ENCODE measurements at regions not wholly inside any gene's neighbourhood (a gene's known extent, or its start where the extent isn't known, plus 50 kb on each side); places are given as distances from the start of the nearest gene placed in this dataset.
"Not testable (repeated sequence)": the region's sequence is repeated elsewhere in the genome, so short reads cannot be mapped to it uniquely, and the experiment has no call there.

DNA sequence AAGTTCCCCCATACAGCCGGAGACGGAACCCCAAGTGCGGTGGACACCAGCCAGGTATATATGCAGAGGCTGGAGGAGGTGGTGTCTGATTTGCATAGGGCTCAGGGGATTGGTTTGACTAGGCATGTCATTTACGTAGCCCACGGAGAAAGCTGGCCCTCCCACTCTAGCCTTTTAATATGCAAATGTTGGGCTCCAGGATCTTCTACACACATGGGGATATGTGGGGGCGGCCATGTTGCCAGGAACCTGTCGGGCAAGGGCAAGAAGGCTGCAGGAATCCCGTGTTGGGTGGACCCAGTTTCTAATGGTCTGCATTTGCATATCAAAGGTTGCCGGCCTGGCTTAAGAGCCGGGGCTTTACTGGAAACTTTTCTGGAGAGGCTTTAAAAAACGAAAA is 57.4 kb downstream of the FTHL17 start:
- not testable (repeated sequence) for DNase-seq (ENCODE audit: extremely low spot score, insufficient read length, low read depth); FAIRE-seq

DNA sequence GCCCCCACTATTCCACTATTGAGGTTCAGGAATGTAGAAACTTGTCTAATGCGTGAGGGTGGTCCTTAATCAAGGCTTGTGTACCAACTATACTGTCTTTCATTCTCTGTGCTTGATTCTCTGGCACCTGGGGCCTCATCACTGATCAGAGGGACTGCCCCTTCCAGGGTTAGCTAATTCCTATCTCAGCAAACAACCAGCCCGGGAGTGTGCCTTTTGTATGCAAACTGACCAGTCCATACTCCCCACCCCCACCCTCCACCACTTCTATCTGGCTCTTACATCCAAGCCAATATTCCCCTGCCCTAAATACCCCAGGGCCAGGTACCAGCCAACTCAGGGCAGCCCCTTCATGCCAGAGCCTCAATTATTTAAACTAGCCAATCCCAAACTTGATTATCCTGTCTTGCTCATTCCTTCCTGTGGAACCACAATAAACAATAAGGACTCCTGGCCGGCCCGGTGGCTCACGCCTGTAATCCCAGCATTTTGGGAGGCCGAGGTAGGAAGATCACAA is 59.3 kb downstream of the FTHL17 start:
- DNase-seq (ENCODE audit: extremely low spot score, insufficient read length, low read depth) (no peak), FAIRE-seq (no peak)

DNA sequence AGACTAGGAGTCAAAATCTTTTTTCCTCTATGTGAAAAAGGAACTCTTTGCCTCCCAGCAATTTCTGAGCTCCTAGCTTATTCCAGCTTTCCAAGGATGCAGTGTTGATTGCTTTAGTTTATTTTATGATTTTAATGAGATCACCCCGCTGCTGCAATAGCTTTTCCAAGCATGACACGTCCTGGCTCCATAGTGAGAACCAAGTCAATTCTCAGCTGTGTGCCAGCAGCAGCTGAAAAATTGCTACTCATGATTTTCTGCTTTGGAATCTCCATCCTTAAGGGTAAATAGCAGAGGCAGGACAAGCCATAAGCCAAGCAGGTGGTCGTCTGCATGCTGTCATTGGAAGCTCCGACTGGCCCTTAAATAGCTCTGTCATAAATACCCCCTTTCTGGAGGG is 64.5 kb downstream of the FTHL17 start:
- no peak for FAIRE-seq
- DNase-seq (ENCODE audit: extremely low spot score, insufficient read length, low read depth) = no peak

DNA sequence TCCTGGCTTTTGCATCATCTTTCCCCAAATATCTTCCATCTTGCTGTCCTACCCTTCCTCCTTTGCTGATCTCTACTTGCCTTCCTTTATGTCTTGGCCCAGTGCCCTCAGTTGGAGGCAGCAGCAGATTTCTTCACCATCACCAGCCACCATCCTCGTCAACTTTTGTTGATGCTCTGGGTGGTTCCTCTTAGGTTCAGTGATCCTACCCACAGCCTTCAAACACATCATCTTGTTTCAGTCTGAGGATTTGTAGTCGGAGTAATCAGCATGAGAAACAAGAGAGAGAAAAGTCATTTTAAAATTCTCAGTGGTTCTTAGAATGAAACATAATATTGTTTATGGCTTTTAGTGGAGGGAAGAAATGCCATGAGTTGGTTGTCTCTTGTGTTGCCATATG is 65.8 kb downstream of the FTHL17 start:
- FAIRE-seq (no peak), DNase-seq (ENCODE audit: extremely low spot score, insufficient read length, low read depth) (no peak)

DNA sequence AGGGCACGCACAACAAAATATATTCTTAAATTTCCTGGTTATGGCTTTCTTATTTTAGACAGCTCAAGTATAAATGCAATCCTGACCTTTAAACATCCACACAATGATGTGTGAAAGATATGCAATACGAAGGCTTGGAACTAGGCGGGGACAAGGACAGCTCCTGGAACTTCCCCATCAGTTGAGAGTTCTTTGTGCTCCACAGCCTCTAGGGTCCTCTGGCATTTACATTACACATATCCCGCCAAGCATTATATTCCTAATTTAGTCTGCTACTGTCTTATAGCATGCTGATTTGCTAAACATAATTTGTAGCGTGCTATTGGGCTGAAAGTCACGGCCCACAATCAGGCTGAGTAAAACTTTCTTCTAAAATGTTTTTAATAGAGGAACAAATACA is 74.4 kb downstream of the FTHL17 start:
- no peak for DNase-seq (ENCODE audit: extremely low spot score, insufficient read length, low read depth)
- no peak for FAIRE-seq

DNA sequence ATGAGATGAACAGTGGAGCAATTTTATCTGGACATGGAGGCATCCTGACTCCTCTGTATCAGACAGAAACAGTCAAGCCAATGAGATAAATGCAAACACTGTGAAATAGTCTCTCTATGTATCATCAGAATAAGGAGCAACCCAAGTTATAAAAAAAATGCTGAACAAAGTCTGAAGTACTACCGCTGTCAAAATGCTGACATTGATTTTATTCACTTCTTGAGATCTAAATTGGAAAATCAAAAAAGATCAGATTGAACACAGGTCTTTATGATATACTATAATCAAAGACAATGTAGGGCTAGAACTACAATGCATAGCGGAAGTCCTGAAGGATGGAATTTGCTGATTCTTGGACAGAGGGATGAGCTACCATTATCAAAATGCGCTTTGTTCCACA is 76.1 kb downstream of the FTHL17 start:
- no peak for DNase-seq (ENCODE audit: extremely low spot score, insufficient read length, low read depth)
- no peak for FAIRE-seq

DNA sequence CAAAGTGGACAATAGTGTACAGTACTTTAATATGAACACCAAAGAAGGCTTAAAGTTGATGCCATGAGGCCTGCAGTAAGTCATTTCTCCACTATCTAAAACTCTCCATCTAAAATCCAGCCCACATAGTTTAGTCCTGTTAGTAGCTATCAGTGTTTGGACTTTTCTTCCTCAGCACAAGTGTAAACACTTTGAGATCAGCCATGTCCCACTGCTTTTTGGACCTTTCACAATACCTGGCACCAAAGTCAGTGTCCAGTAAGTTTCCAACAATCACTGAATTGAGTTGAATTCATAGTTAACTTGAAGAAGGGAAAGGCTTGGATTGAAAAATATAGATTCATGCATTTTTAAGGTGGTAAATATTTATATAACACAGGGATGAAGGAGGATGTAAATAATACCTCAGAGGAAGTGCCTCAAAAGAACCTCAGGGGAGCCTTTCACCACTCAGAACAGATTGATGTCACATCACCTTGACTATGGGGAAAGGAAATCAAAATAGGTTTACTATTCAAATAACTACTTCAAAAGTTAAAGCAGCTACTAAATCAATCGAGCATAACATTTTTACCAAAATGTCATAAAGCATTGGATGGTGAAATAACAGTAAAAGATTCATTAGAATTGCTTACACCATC is 76.7 kb downstream of the FTHL17 start:
- no peak for FAIRE-seq

DNA sequence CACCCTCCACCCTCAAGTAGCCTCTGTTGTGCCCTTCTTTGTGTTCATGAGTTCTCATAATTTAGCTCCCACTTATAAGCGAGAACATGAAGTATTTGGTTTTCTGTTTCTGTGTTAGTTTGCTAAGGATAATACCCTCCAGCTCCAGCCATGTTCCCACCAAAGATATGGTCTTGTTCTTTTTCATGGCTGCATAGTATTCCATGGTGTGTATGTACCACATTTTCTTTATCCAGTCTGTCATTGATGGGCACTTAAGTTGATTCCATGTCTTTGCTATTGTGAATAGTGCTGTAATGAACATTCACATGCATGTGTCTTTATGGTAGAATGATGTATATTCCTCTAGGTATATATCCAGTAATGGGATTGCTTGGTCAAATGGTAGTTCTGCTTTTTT is 77.8 kb downstream of the FTHL17 start:
- not testable (repeated sequence) for DNase-seq (ENCODE audit: extremely low spot score, insufficient read length, low read depth); FAIRE-seq

More for the DNA sequence above, 76.7 kb downstream of the FTHL17 start:
- no peak for DNase-seq (ENCODE audit: extremely low spot score, insufficient read length, low read depth)

DNA sequence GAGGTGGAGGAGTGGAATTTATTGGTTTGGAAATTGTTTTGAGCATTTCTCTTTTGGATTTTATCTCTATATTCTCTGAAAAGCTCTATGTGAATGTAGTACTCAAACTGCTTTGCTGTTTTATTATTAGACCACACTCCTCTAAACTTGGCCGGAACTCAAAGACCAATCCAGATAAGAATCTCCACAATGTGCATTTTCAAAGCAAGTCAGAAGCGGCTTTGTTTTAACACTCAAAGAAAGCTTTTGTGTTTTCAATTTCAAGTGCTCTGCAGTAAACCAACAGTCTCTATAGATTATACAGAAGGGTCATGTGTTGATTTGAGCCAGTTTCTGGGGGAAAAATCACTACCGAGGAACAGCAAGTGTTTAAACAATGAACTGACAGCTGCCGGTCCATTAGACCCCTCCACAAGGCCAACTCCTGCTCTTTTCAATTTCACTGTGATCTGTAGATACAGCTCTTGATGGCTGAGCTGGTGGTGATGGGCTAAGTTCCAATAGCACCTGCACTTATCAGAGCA is 79.4 kb downstream of the FTHL17 start:
- DNase-seq (ENCODE audit: extremely low spot score, insufficient read length, low read depth) (no peak), FAIRE-seq (no peak)

DNA sequence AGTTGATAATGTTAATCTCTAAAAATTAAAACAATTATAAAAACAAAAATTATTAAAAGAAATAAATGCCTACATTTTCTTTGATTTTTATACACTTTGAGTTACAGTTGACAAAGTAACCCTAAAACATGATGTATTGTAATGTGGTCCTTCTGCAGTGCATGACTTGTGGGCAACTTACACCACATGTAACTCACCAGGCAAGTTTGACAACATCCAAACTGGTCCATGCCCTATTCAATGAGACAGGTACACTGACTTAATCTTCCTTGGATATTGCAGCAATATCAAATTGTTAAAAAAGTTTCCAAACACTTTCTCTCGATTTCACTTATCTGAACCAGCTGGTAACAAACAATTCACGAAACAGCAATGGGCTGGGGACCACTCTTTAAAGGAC is 81.5 kb downstream of the FTHL17 start:
- DNase-seq (ENCODE audit: extremely low spot score, insufficient read length, low read depth) = no peak
- no peak for FAIRE-seq

DNA sequence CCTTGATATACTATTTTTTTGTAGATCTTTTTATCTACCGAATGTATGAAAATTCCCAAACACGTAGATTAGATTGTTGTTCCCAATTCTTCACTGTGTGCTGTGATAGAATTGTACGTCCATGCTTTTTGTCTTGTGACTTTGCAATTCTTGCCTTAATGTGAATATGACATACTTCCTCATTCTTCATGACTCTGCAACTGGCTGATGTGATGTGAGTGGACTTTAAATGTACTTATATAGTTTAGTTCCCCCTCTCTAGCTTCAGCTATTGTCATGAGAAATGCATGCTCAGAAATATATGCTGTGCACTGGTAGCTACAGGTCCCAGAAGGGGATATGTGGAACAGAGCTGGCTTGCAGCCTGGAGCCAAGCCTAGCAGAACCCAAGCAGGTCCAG is 89.4 kb downstream of the FTHL17 start:
- no peak for FAIRE-seq
- no peak for DNase-seq (ENCODE audit: extremely low spot score, insufficient read length, low read depth)

DNA sequence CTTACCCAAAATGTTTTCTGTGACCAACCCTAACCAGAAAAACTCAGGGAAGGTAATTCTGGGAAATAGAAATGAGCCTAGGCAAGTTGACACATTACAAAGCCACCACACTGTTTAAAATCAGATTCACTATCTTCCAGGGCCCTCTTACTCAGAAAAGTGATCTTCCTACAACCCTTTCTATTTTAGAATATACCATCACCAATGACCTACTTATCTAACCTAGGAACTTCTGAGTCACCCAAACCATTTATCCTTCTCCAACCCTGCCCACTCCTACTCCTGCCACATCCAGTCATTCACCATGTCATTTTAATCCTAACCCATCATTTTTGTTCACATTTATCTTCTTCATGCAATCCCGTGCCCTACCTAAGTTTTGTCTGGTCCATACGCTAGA is 89.9 kb downstream of the FTHL17 start:
- FAIRE-seq (no peak), DNase-seq (ENCODE audit: extremely low spot score, insufficient read length, low read depth) (no peak)

DNA sequence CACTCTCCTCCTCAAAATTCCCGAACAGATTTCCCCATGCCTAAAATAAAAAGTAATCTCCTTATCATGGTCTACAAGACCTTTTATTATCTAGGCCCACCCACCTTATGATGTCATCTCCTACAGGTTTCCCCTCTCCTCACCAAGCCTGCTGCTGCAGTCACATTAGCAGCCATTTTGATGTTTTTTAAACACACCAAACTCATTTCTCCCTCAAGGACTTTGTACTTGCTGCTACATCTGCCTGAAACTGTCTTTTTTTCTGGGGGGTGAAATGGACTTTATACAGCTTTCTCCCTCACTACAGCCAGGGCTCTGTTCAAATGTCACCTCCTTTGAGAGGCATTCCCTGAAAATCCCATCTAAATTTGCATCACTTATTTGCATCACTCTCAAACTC is 90.2 kb upstream of the TAB3 start:
- DNase-seq (ENCODE audit: extremely low spot score, insufficient read length, low read depth) (no peak), FAIRE-seq (no peak)

DNA sequence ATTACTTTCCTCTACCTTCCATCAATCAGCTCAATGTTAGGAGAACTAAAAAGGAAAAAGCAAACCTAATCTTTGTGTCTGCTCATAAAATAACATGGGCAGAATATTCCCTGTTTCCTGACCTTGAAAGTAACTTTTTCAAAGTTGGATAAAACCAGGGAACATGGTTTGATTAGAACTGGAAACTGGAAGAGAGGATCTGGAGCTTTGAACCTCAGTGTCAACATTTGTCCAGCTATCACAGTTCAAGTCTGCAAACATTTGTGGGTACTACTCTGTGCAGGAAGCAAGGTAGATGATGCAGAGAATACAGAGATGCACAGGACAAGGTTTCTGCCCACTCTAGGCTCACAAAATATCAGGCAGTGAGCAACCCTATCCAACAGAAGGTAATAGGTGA is 86.4 kb upstream of the TAB3 start:
- no peak for FAIRE-seq

DNA sequence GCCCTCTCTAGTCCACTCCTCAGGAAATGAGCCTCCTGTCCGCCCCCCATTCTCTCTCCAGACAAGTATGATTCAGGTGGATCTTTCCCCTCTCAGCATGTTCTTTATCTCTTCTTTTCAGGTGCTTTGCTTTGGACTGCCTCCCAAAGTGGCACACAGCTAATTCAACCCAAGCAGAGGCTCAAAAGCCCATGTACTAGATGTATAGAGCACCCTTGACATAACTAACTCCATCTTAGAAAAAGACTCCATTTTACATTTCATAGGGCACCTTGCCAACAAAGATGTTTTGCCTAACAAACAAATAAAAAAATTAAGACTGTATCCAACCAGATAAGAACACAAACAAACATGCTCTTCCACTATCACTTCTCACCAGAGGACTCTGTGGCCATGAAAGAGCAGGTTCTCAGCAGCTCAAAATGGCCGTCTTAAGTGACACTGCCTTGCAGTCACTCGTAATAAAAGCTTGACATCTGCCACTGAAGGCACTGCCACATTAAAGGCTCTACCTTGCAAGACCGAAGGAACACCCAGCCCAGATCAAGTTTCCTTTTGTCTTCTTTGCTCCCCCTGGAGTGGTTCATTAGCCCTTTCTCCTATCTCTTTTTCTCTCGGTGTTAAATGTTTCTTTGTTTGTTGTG is 84.9 kb upstream of the TAB3 start:
- FAIRE-seq (no peak), DNase-seq (ENCODE audit: extremely low spot score, insufficient read length, low read depth) (no peak)

More for the DNA sequence above, 86.4 kb upstream of the TAB3 start:
- no peak for DNase-seq (ENCODE audit: extremely low spot score, insufficient read length, low read depth)

DNA sequence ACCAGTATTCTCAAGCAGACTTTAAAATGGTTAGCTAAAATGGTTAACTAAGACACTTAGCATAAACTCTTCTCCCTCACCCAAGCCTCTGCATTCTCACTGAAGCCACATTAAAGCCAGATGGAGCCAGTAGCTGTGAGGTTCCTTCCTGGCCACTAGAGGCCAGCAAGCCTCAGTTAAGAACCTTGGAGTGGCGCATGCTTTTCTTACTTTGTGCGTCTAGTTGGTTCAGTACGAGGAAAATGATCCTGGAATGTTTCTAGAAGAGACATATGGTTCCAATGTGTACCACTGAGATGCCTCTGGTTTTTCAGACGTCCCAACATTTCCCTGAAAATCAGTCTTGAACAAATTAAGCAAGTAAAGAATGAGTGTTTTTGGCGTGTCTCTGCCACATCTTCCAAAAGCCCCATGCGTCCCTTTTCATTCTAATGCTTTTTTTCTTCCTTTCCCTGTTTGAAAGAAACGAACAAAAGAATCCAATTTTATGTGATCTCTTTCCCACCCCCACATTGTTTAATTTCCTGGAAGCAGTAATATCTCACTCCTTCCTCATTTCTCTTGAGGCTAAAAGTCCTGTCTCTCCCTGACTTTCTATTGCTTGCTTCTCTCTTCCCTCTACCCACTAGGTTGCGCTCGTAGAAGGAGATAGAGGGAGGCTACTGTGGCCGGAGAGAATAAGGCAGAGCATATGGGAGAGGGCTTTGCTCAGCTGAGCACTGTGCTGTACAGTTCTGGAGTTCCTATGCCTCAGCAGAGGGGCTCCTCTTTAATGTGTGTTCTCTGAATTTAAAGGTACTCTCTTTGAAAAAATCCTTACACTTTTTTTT is 82.9 kb upstream of the TAB3 start:
- peak; percentile 91 for FAIRE-seq
- DNase-seq (ENCODE audit: extremely low spot score, insufficient read length, low read depth) = no peak

DNA sequence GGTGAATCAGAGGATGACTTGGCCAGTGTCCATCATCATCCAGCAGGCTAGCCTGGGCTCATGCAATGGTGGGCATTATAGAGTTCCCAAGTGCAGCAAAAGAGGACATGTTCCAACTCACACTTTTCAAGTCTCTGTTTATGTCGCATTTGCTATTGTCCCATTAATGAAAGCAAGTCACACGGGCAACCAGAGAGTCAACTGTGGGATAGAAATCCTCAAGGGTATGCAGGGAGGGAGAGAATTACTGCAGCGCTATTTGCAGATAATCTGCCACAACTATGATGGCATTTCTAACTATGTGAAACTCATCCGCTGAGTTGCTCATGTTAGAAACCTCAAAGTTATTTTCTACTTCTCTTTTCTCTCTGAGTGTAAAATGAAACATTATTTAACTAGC is 78.5 kb upstream of the TAB3 start:
- no peak for FAIRE-seq

DNA sequence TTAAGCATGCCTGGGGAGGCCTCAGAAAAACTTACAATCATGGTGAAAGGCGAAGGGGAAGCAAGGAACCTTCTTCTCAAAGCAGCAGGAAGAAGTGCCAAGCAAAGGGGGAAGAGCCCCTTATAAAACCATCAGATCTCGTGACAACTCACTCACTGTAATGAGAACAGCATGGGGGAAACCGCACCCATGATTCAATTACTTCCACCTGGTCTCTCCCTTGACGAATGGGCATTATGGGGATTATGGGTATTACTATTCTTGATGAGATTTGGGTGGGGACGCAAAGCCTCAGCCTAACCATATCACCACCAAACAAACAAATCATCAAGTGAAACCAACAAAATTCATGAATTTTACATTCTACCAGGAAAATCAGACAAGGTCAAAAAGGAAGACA is 76.7 kb upstream of the TAB3 start:
- FAIRE-seq (no peak), DNase-seq (ENCODE audit: extremely low spot score, insufficient read length, low read depth) (no peak)

More for the DNA sequence above, 78.5 kb upstream of the TAB3 start:
- DNase-seq (ENCODE audit: extremely low spot score, insufficient read length, low read depth) = no peak

DNA sequence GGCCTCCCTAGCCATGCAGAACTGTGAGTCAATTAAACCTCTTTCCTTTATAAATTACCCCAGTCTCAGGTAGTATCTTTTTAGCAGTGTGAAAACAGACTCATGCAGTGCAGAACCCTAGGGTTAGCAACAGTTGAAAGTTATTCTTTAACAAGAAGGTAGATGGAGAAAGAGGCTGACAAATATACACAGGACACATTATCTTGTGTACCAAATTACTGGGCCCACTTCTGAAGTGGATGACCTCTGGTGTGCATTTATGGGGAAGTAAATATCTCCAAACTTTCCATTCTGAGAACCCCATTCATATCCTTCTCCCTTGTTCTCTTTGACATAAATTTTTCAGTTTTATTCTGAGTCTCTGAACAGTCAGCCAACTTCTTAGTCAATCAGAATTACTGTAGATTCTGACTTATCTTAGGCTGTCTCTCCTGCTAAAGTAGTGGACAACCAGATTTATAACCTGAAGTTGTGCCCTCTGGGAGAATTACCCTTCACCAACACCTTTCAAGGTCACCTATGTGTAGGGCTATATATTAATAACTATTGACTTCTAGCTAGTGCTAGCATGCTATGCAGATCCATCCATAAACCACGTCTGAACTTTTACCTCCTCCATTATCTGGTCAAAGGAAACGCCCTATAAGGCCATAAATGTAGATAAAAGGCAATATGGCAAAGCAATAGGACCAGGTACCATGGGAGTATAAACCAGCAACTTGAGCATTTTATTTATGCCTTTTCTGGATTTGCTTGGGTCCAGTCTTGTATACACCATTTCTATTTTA is 72.5 kb upstream of the TAB3 start:
- FAIRE-seq = no peak
- no peak for DNase-seq (ENCODE audit: extremely low spot score, insufficient read length, low read depth)

DNA sequence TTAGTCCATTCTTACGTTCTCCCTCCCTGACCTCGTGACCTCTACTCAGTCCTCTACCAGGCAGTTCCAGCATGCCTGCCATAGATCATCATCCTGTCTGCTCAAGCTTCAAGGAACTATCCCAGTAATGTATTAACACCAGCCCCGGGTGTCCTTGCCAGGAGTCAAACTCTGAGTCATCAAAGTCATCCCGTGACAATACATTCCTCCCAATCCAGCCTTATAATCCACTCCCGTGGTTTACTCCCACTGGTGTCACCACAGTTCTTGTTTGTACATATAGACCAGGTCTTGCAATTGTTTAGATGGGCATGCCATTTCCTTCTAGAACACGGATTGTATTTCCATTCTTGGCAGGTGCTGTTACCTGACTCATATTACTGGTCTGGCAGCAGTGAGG is 68.7 kb upstream of the TAB3 start:
- FAIRE-seq = no peak
- DNase-seq (ENCODE audit: extremely low spot score, insufficient read length, low read depth) = no peak

Measured in GM18507 (cell line).